Endothelial cell of umbilical vein (primary cell): ENCODE measurements at regions not wholly inside any gene's neighbourhood (a gene's known extent, or its start where the extent isn't known, plus 50 kb on each side); places are given as distances from the start of the nearest gene placed in this dataset.

ENCODE experiments used
- JUN ChIP-seq: IDR thresholded peaks from 2 replicates; pipeline ENCODE4 v1.6.1; 2011; ENCODE audit warnings: borderline replicate concordance, low read depth; ENCODE audit not compliant: insufficient read length, insufficient read depth
- POLR2A ChIP-seq: IDR thresholded peaks from 2 replicates; pipeline ENCODE4 v1.6.1; 2012; ENCODE audit warnings: low read depth, mild to moderate bottlenecking, control low read depth, low read length
- POLR2AphosphoS5 ChIP-seq: IDR thresholded peaks from 2 replicates; pipeline ENCODE4 v1.6.1; 2012; ENCODE audit warnings: low read depth, mild to moderate bottlenecking, control low read depth, low read length, moderate library complexity; ENCODE audit not compliant: insufficient read depth
- TF ChIP-seq, protein P1 (sequence below), 2 donors: IDR thresholded peaks; 1 replicate in 1 of 2; 2 replicates in 1 of 2; pipeline ENCODE4 v1.5.1; 2011; ENCODE audit warnings: low read length in 2 of 2, mild to moderate bottlenecking in 2 of 2, moderate library complexity in 2 of 2, control low read depth in 1 of 2, inconsistent platforms in 1 of 2, low read depth in 1 of 2; ENCODE audit not compliant: insufficient read depth in 1 of 2; ENCODE audit errors: extremely low read depth in 1 of 2

DNA sequence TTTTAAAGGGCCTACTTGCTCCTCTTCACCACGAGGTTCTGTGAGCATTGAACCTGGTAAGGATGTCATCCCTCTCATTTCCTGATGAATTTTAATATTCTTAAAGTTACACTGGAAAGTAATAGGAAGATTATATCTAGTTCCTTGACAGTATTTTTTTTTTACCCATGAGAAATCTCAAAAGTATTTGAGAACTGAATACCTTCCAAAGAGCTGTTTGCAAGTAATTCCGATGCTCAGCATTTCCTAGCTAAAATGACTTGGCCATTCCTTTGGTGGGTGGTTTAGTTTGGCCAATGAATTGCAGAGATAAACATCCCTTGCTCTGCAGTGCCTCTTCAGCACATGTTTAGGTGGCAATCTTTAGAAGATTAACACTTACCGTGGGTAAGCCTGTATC is 110.2 kb upstream of the WDR1 start:
- TF ChIP-seq POLR2AphosphoS5 (no peak), JUN (no peak), POLR2A (no peak)
- TF ChIP-seq, protein P1, sequence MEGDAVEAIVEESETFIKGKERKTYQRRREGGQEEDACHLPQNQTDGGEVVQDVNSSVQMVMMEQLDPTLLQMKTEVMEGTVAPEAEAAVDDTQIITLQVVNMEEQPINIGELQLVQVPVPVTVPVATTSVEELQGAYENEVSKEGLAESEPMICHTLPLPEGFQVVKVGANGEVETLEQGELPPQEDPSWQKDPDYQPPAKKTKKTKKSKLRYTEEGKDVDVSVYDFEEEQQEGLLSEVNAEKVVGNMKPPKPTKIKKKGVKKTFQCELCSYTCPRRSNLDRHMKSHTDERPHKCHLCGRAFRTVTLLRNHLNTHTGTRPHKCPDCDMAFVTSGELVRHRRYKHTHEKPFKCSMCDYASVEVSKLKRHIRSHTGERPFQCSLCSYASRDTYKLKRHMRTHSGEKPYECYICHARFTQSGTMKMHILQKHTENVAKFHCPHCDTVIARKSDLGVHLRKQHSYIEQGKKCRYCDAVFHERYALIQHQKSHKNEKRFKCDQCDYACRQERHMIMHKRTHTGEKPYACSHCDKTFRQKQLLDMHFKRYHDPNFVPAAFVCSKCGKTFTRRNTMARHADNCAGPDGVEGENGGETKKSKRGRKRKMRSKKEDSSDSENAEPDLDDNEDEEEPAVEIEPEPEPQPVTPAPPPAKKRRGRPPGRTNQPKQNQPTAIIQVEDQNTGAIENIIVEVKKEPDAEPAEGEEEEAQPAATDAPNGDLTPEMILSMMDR (IDR thresholded peaks at IDR 0.05; ENCODE audit: extremely low read depth in 1 of 2, insufficient read depth in 1 of 2, low read depth in 1 of 2, low read length in 2 of 2), result no peak
